GM12878 (cell line): ENCODE measurements at regions not wholly inside any gene's neighbourhood (a gene's known extent, or its start where the extent isn't known, plus 50 kb on each side); places are given as distances from the start of the nearest gene placed in this dataset.

ENCODE experiments used
- ATAC-seq: fragments of 200-7000 bp; cut with Tn5 transposase; 3 replicates; pipeline ENCODE4 v1.9.1; 2020; ENCODE audit warnings: mild to moderate bottlenecking, moderate library complexity
- BruUV-seq: library from RNA; stranded (reverse); fragments of 400-500 nt; replicated peaks from 2 replicates; lab custom pipeline; 2021; lab: Mats Ljungman, UMichigan
- CTCF ChIA-PET: fragments of 300-600 bp; sonication (Branson Sonifier 250); formaldehyde crosslinking; extraction: SDS; loops from one replicate; lab custom pipeline; 2021; ENCODE audit warnings: inconsistent platforms; lab: Yijun Ruan, JAX
- POLR2A ChIA-PET: fragments of 350-600 bp; formaldehyde crosslinking; extraction: SDS; loops from one replicate; lab custom pipeline; 2021; ENCODE audit warnings: inconsistent platforms; lab: Charles Lee
- RAD21 ChIA-PET: fragments of 300-600 bp; sonication (Branson Sonifier 250); formaldehyde crosslinking; loops from one replicate; lab custom pipeline; 2023; ENCODE audit warnings: antibody characterized with exemption; ENCODE audit not compliant: unreplicated experiment; lab: Charles Lee
- SMC1A ChIA-PET: fragments of 300-600 bp; sonication (Branson Sonifier 250); formaldehyde crosslinking; loops from one replicate; lab custom pipeline; 2023; ENCODE audit not compliant: unreplicated experiment, uncharacterized antibody; lab: Charles Lee
- DNase-seq: peaks from one replicate; pipeline ENCODE4 v3.0.0-alpha.2; 2011; ENCODE audit warnings: low read depth, low spot score
- FAIRE-seq: peaks from 3 replicates; lab custom pipeline; 2011; peaks lifted over from hg19 to GRCh38; lab: Jason Lieb, UNC
- H2AFZ ChIP-seq: 2 replicates; pipeline ENCODE4 v1.6.0; 2011; ENCODE audit warnings: low read depth, low read length, control low read depth; ENCODE audit not compliant: control insufficient read depth
- H3K27ac ChIP-seq: 2 replicates; pipeline ENCODE4 v1.5.1; 2011; ENCODE audit warnings: control low read depth; ENCODE audit not compliant: control insufficient read depth, insufficient read depth
- H3K27me3 ChIP-seq, 2 experiments: replicated peaks in 1 of 2; 2 replicates each; pipeline versions ENCODE4 v1.6.0 to v1.6.1; 2011; ENCODE audit warnings: low read length in 1 of 2; ENCODE audit not compliant: control insufficient read depth in 2 of 2, insufficient read depth in 2 of 2
- H3K36me3 ChIP-seq, 2 experiments: 2 replicates each; pipeline ENCODE4 v1.5.1; 2011; ENCODE audit warnings: low read length in 1 of 2; ENCODE audit not compliant: control insufficient read depth in 2 of 2, insufficient read depth in 2 of 2
- H3K4me1 ChIP-seq: 2 replicates; pipeline ENCODE4 v1.6.1; 2011; ENCODE audit warnings: mild to moderate bottlenecking, low read length, moderate library complexity, mixed read lengths; ENCODE audit not compliant: control insufficient read depth, insufficient read depth
- H3K4me2 ChIP-seq: 2 replicates; pipeline ENCODE4 v1.6.0; 2011; ENCODE audit warnings: control low read depth; ENCODE audit not compliant: control insufficient read depth, insufficient read depth
- H3K4me3 ChIP-seq: fragments of 200-600 bp; sonication (generic); 2 replicates; pipeline ENCODE4 v1.5.1; 2016
- H3K79me2 ChIP-seq: 2 replicates; pipeline ENCODE4 v1.6.0; 2011; ENCODE audit warnings: low read length; ENCODE audit not compliant: control insufficient read depth, insufficient read depth
- H3K9ac ChIP-seq: 2 replicates; pipeline ENCODE4 v1.8.0; 2011; ENCODE audit warnings: low read length, control low read depth, mixed read lengths; ENCODE audit not compliant: control insufficient read depth, insufficient read depth
- H3K9me3 ChIP-seq: replicated peaks from 3 replicates; pipeline ENCODE4 v1.5.1; 2011; ENCODE audit warnings: mild to moderate bottlenecking, low read length; ENCODE audit not compliant: control insufficient read depth, insufficient read depth
- H4K20me1 ChIP-seq: 2 replicates; pipeline ENCODE4 v1.6.0; 2011; ENCODE audit not compliant: control insufficient read depth, insufficient read depth
- BHLHE40 ChIP-seq, 2 experiments: fragments of 450-650 bp in 1 of 2; IDR thresholded peaks; 2 replicates each; pipeline ENCODE4 v1.6.1; 2011 to 2017; ENCODE audit warnings: low read depth in 2 of 2, borderline replicate concordance in 1 of 2, improper control_type of control experiment in 1 of 2, low read length in 1 of 2, mild to moderate bottlenecking in 1 of 2
- CBX3 ChIP-seq: fragments of 200-600 bp; sonication (generic); IDR thresholded peaks from 2 replicates; pipeline ENCODE4 v1.6.1; 2016; ENCODE audit warnings: low read depth, borderline replicate concordance
- CHD1 ChIP-seq: IDR thresholded peaks from 2 replicates; pipeline ENCODE4 v1.6.1; 2012; ENCODE audit warnings: low read depth, low read length, improper control_type of control experiment
- CHD4 ChIP-seq: fragments of 200-600 bp; sonication (generic); IDR thresholded peaks from 2 replicates; pipeline ENCODE4 v1.6.1; 2016; ENCODE audit warnings: mild to moderate bottlenecking
- E2F8 ChIP-seq: fragments of 450-650 bp; IDR thresholded peaks from 2 replicates; pipeline ENCODE4 v1.6.1; 2018; ENCODE audit warnings: mild to moderate bottlenecking, low read depth, moderate library complexity; ENCODE audit not compliant: partially characterized antibody
- FOXM1 ChIP-seq: IDR thresholded peaks from 2 replicates; pipeline ENCODE4 v1.6.1; 2012; ENCODE audit warnings: low read depth, mild to moderate bottlenecking, inconsistent platforms, low read length, moderate library complexity
- JUNB ChIP-seq: IDR thresholded peaks from 2 replicates; pipeline ENCODE4 v1.6.1; 2016; ENCODE audit warnings: antibody characterized with exemption, mild to moderate bottlenecking
- LARP7 ChIP-seq: fragments of 450-650 bp; IDR thresholded peaks from 2 replicates; pipeline ENCODE4 v1.6.1; 2017; ENCODE audit warnings: mild to moderate bottlenecking
- POLR2AphosphoS5 ChIP-seq: IDR thresholded peaks from 2 replicates; pipeline ENCODE4 v1.6.1; 2011; ENCODE audit warnings: mild to moderate bottlenecking, low read length, inconsistent platforms
- SREBF2 ChIP-seq: IDR thresholded peaks from 2 replicates; pipeline ENCODE4 v1.6.1; 2012; ENCODE audit warnings: mild to moderate bottlenecking, low read length
- WGBS: methylation state at CpG from one replicate; pipeline ENCODE4 v1.1.6; 2016; ENCODE audit warnings: low lambda C conversion rate; ENCODE audit not compliant: insufficient replicate concordance, insufficient coverage; ENCODE audit errors: missing lambda C conversion rate; 5-methylcytosine and 5-hydroxymethylcytosine counted together
- in situ Hi-C: fragments of 300-500 bp; cut with MboI; formaldehyde crosslinking; loops from 9 replicates; pipeline ENCODE4 v1.14.3; 2018; ENCODE audit warnings: mixed read lengths
- intact Hi-C: fragments of 100-400 bp; cut with micrococcal nuclease; formaldehyde crosslinking; loops from one replicate; pipeline ENCODE4 v1.14.2; 2022; ENCODE audit not compliant: unreplicated experiment
- TF ChIP-seq, protein P1 (sequence below): IDR thresholded peaks from 2 replicates; pipeline ENCODE4 v1.6.1; 2012; ENCODE audit warnings: low read depth, low read length, improper control_type of control experiment
- TF ChIP-seq, protein P2 (sequence below): fragments of 450-650 bp; formaldehyde crosslinking; IDR thresholded peaks from 2 replicates; pipeline ENCODE4 v1.5.0; 2022; ENCODE audit warnings: mild to moderate bottlenecking, missing genetic modification characterization

DNA sequence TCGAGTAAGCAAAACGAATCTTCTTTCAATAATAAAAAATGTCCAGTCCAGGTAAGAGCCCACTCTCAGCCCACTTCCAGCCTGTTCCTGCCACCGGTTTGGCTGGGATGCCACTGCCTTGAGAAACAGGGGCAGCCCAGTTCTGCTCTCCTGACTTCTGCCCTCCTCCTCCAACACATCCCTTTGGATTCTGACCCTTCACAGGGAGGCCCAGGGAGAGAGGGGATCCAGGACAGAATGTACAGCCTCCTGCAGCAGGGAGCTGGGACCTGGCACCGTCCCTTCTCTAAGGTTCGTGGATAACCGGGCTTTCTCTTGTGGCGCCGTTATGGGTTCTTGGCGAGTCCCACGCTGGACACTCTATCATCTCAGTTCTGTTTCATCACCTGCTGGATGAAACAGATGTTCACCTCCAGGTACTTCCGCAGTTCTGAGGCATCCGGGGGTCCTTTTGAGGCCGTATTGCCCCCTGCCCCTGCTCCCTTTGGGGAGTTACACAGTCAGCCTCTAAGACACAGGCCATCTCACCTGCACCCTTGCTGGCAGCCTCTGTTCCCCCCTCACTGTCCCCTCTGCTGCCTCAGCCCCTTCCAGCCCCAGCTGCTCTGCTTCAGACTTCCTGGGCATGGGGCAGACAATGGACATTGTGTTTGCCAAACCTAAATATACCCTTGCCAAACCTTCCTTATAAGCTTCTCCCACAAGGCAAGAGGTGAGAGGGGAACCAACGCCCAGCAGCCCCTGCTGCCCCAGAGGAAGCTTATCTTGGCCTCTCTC, 203.8 kb upstream of the ZMIZ1 start:
- BruUV-seq = no TSS peak
- SMC1A ChIA-PET = no interaction called here
- H4K20me1 ChIP-seq = no peaks in the 10 kb centered on the region
- H3K4me3 ChIP-seq = no peak overlapping the region
- H2AFZ ChIP-seq = no peak overlapping the region
- WGBS = 28% methylated on average over 14 of the region's 14 CpGs
- no peaks in the 10 kb centered on the region for H3K9me3 ChIP-seq
- no peak overlapping the region for H3K9ac ChIP-seq
- no peak for DNase-seq
- in situ Hi-C loops = no loop called here
- RAD21 ChIA-PET = no interaction called here
- POLR2A ChIA-PET = no interaction called here
- no peaks in the 10 kb centered on the region for H3K4me1 ChIP-seq
- intact Hi-C loops = no loop called here
- H3K36me3 ChIP-seq = no peaks in the 10 kb centered on the region
- no peak for ATAC-seq
- H3K27ac ChIP-seq = no peak overlapping the region
- H3K4me2 ChIP-seq = no peak overlapping the region
- CTCF ChIA-PET = interaction anchor here (0.7 kb wide), 1 partner anchor 269 kb away, joined by 4 read pairs; no protein-coding TSS in a partner anchor
- H3K27me3 ChIP-seq = no peaks in the 10 kb centered on the region; a peak in 2 of 4 replicates
- H3K79me2 ChIP-seq = no peaks in the 10 kb centered on the region
- FAIRE-seq = no peak
- TF ChIP-seq SREBF2 (no peak), BHLHE40 (IDR thresholded peaks at IDR 0.05; ENCODE audit: borderline replicate concordance in 1 of 2, low read depth in 2 of 2, low read length in 1 of 2) (no peak), JUNB (no peak), CHD1 (no peak), FOXM1 (no peak), CBX3 (no peak), POLR2AphosphoS5 (no peak), LARP7 (no peak), CHD4 (no peak), E2F8 (no peak)
- TF ChIP-seq, protein P1, sequence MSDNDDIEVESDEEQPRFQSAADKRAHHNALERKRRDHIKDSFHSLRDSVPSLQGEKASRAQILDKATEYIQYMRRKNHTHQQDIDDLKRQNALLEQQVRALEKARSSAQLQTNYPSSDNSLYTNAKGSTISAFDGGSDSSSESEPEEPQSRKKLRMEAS = no peak
- TF ChIP-seq, protein P2, sequence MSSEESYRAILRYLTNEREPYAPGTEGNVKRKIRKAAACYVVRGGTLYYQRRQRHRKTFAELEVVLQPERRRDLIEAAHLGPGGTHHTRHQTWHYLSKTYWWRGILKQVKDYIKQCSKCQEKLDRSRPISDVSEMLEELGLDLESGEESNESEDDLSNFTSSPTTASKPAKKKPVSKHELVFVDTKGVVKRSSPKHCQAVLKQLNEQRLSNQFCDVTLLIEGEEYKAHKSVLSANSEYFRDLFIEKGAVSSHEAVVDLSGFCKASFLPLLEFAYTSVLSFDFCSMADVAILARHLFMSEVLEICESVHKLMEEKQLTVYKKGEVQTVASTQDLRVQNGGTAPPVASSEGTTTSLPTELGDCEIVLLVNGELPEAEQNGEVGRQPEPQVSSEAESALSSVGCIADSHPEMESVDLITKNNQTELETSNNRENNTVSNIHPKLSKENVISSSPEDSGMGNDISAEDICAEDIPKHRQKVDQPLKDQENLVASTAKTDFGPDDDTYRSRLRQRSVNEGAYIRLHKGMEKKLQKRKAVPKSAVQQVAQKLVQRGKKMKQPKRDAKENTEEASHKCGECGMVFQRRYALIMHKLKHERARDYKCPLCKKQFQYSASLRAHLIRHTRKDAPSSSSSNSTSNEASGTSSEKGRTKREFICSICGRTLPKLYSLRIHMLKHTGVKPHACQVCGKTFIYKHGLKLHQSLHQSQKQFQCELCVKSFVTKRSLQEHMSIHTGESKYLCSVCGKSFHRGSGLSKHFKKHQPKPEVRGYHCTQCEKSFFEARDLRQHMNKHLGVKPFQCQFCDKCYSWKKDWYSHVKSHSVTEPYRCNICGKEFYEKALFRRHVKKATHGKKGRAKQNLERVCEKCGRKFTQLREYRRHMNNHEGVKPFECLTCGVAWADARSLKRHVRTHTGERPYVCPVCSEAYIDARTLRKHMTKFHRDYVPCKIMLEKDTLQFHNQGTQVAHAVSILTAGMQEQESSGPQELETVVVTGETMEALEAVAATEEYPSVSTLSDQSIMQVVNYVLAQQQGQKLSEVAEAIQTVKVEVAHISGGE (CRISPR knock-in tag) = no peak
